H1 (cell line): ENCODE measurements at regions not wholly inside any gene's neighbourhood (a gene's known extent, or its start where the extent isn't known, plus 50 kb on each side); places are given as distances from the start of the nearest gene placed in this dataset.

Source experiments
- CTCF ChIA-PET: fragments of 300-600 bp; sonication (Branson Sonifier 250); formaldehyde crosslinking; loops from one replicate; lab custom pipeline; 2021; ENCODE audit not compliant: partially characterized antibody; lab: Charles Lee
- POLR2A ChIA-PET: fragments of 300-600 bp; sonication (Branson Sonifier 250); formaldehyde crosslinking; loops from one replicate; lab custom pipeline; 2021; ENCODE audit warnings: inconsistent platforms; ENCODE audit not compliant: partially characterized antibody; lab: Charles Lee
- DNase-seq, 2 experiments: peaks; one replicate each; pipeline versions ENCODE4 v3.0.0 to v3.0.0-alpha.2; 2010 to 2022; ENCODE audit warnings: low spot score in 2 of 2, low read depth in 1 of 2, mixed read lengths in 1 of 2
- FAIRE-seq: peaks from 2 replicates; lab custom pipeline; 2011; peaks lifted over from hg19 to GRCh38; lab: Jason Lieb, UNC
- H2AFZ ChIP-seq: 2 replicates; pipeline ENCODE4 v1.8.1; 2012; ENCODE audit warnings: low read length, inconsistent platforms
- H2AK5ac ChIP-seq: 2 replicates; pipeline ENCODE4 v1.6.1; 2013; ENCODE audit warnings: low read depth, low read length
- H2BK120ac ChIP-seq: replicated peaks from 2 replicates; pipeline ENCODE3; 2013; ENCODE audit warnings: low read depth, low read length, inconsistent platforms
- H2BK12ac ChIP-seq: 2 replicates; pipeline ENCODE4 v1.6.1; 2013; ENCODE audit warnings: low read depth, low read length
- H2BK15ac ChIP-seq: 2 replicates; pipeline ENCODE4 v1.6.1; 2013; ENCODE audit warnings: low read length
- H2BK20ac ChIP-seq: 2 replicates; pipeline ENCODE4 v1.6.1; 2013; ENCODE audit warnings: low read length
- H2BK5ac ChIP-seq: 2 replicates; pipeline ENCODE4 v1.6.1; 2013; ENCODE audit warnings: low read depth, low read length
- H3K14ac ChIP-seq: 2 replicates; pipeline ENCODE4 v1.6.1; 2013; ENCODE audit warnings: inconsistent platforms; ENCODE audit not compliant: insufficient read length
- H3K18ac ChIP-seq: 2 replicates; pipeline ENCODE4 v1.6.1; 2013; ENCODE audit warnings: low read length; ENCODE audit errors: extremely low read depth
- H3K23ac ChIP-seq: 2 replicates; pipeline ENCODE4 v1.6.1; 2013; ENCODE audit warnings: inconsistent platforms; ENCODE audit not compliant: insufficient read length
- H3K23me2 ChIP-seq: 2 replicates; pipeline ENCODE4 v1.6.1; 2013; ENCODE audit warnings: low read depth, low read length
- H3K27ac ChIP-seq: 2 replicates; pipeline ENCODE4 v1.6.1; 2011; ENCODE audit warnings: low read depth, low read length, inconsistent platforms
- H3K27me3 ChIP-seq, 4 experiments: replicated peaks in 1 of 4; 1 replicate in 1 of 4; 2 replicates in 3 of 4; pipeline versions ENCODE4 v1.6.1 to v1.8.1; 2011 to 2013; ENCODE audit warnings: low read length in 3 of 4, mild to moderate bottlenecking in 3 of 4, inconsistent platforms in 2 of 4, mixed read lengths in 2 of 4, moderate library complexity in 1 of 4; ENCODE audit not compliant: control insufficient read depth in 3 of 4, insufficient read depth in 3 of 4; ENCODE audit errors: extremely low read depth in 1 of 4
- H3K36me3 ChIP-seq, 4 experiments: 2 replicates each; pipeline versions ENCODE4 v1.6.1 to v1.8.1; 2011 to 2013; ENCODE audit warnings: mild to moderate bottlenecking in 4 of 4, low read length in 3 of 4, moderate library complexity in 2 of 4, control low read depth in 1 of 4, inconsistent platforms in 1 of 4; ENCODE audit not compliant: insufficient read depth in 4 of 4, control insufficient read depth in 2 of 4
- H3K4ac ChIP-seq: replicated peaks from 2 replicates; pipeline ENCODE3; 2013; ENCODE audit warnings: low read length, low read depth, mixed read lengths, inconsistent platforms; ENCODE audit not compliant: insufficient read length
- H3K4me1 ChIP-seq, 4 experiments: replicated peaks in 1 of 4; 1 replicate in 1 of 4; 2 replicates in 3 of 4; pipeline versions ENCODE4 v1.6.1 to v1.8.1; 2011 to 2013; ENCODE audit warnings: low read length in 3 of 4, inconsistent platforms in 2 of 4, mixed read lengths in 1 of 4; ENCODE audit not compliant: insufficient read depth in 4 of 4, control insufficient read depth in 3 of 4
- H3K4me2 ChIP-seq, 2 experiments: 2 replicates each; pipeline versions ENCODE4 v1.6.1 to v1.8.1; 2011 to 2013; ENCODE audit warnings: low read depth in 2 of 2, low read length in 2 of 2, control low read depth in 1 of 2, inconsistent platforms in 1 of 2, mild to moderate bottlenecking in 1 of 2; ENCODE audit not compliant: insufficient read depth in 1 of 2
- H3K4me3 ChIP-seq, 4 experiments: fragments of 200-600, 300-600 bp in 1 of 4; sonication (generic), shearing (Covaris generic), sonication (Bioruptor Twin) in 1 of 4; 2 replicates each; pipeline versions ENCODE4 v1.5.1 to v1.8.1; 2011 to 2016; ENCODE audit warnings: low read length in 4 of 4, low read depth in 3 of 4, control low read depth in 2 of 4, inconsistent platforms in 2 of 4, mild to moderate bottlenecking in 2 of 4, mixed read lengths in 1 of 4, moderate library complexity in 1 of 4; ENCODE audit not compliant: insufficient read depth in 2 of 4; ENCODE audit errors: extremely low read depth in 1 of 4
- H3K56ac ChIP-seq: replicated peaks from 2 replicates; pipeline ENCODE3; 2013; ENCODE audit warnings: low read depth, mild to moderate bottlenecking, mixed read lengths, low read length, inconsistent platforms; ENCODE audit not compliant: insufficient read length
- H3K79me1 ChIP-seq: 2 replicates; pipeline ENCODE4 v1.6.1; 2013; ENCODE audit warnings: low read depth, low read length, control low read depth
- H3K79me2 ChIP-seq, 2 experiments: 2 replicates each; pipeline versions ENCODE4 v1.6.1 to v1.8.1; 2012 to 2013; ENCODE audit warnings: low read length in 2 of 2, mild to moderate bottlenecking in 2 of 2, inconsistent platforms in 1 of 2; ENCODE audit not compliant: insufficient read depth in 2 of 2, control insufficient read depth in 1 of 2
- H3K9ac ChIP-seq, 4 experiments: replicated peaks in 1 of 4; 1 replicate in 1 of 4; 2 replicates in 3 of 4; pipeline versions ENCODE4 v1.6.1 to v1.8.1; 2011 to 2013; ENCODE audit warnings: low read depth in 3 of 4, low read length in 3 of 4, control low read depth in 2 of 4, mild to moderate bottlenecking in 2 of 4, moderate library complexity in 2 of 4, inconsistent platforms in 1 of 4; ENCODE audit errors: extremely low read depth in 1 of 4
- H3K9me3 ChIP-seq, 2 experiments: 2 replicates each; pipeline versions ENCODE4 v1.6.1 to v1.8.1; 2012 to 2013; ENCODE audit warnings: mild to moderate bottlenecking in 2 of 2, moderate library complexity in 2 of 2, control low read depth in 1 of 2, inconsistent platforms in 1 of 2, low read depth in 1 of 2, low read length in 1 of 2, mixed read lengths in 1 of 2; ENCODE audit not compliant: insufficient read depth in 2 of 2
- H4K20me1 ChIP-seq, 2 experiments: replicated peaks in 1 of 2; 2 replicates each; pipeline versions ENCODE3 to v1.8.1; 2011 to 2013; ENCODE audit warnings: inconsistent platforms in 2 of 2, low read length in 2 of 2, mild to moderate bottlenecking in 1 of 2; ENCODE audit not compliant: insufficient read depth in 2 of 2, control insufficient read depth in 1 of 2
- H4K5ac ChIP-seq: 2 replicates; pipeline ENCODE4 v1.6.1; 2013; ENCODE audit warnings: low read length, low read depth, mixed read lengths, inconsistent platforms; ENCODE audit not compliant: insufficient read length
- H4K8ac ChIP-seq: 2 replicates; pipeline ENCODE4 v1.8.0; 2013; ENCODE audit warnings: mild to moderate bottlenecking, moderate library complexity, low read length, inconsistent platforms; ENCODE audit not compliant: insufficient read depth; ENCODE audit errors: extremely low read depth
- H4K91ac ChIP-seq: replicated peaks from 2 replicates; pipeline ENCODE3; 2013; ENCODE audit warnings: low read length, mixed read lengths, inconsistent platforms; ENCODE audit not compliant: insufficient read length
- BACH1 ChIP-seq: IDR thresholded peaks from 2 replicates; pipeline ENCODE4 v1.6.1; 2012; ENCODE audit warnings: low read length, improper control_type of control experiment
- BRCA1 ChIP-seq: IDR thresholded peaks from 2 replicates; pipeline ENCODE4 v1.6.1; 2012; ENCODE audit warnings: low read depth, low read length, improper control_type of control experiment
- CEBPB ChIP-seq: IDR thresholded peaks from 2 replicates; pipeline ENCODE4 v1.6.1; 2012; ENCODE audit warnings: low read depth, low read length
- EZH2 ChIP-seq: fragments of 200-600 bp; sonication (generic); IDR thresholded peaks from 2 replicates; pipeline ENCODE4 v1.7.1; 2012; ENCODE audit warnings: low read depth, mild to moderate bottlenecking, moderate library complexity, low read length, inconsistent platforms; ENCODE audit not compliant: severe bottlenecking
- GTF2F1 ChIP-seq: IDR thresholded peaks from 2 replicates; pipeline ENCODE4 v1.6.1; 2012; ENCODE audit warnings: low read depth, low read length, improper control_type of control experiment, borderline replicate concordance
- NRF1 ChIP-seq: IDR thresholded peaks from 2 replicates; pipeline ENCODE4 v1.6.1; 2011; ENCODE audit warnings: mild to moderate bottlenecking, low read depth, low read length, improper control_type of control experiment
- PHF8 ChIP-seq: fragments of 200-600 bp; sonication (generic); conservative IDR thresholded peaks from 2 replicates; pipeline ENCODE4 v1.7.1; 2012; ENCODE audit warnings: low read depth, mild to moderate bottlenecking, inconsistent platforms, low read length, moderate library complexity
- SUZ12 ChIP-seq: fragments of 200-600 bp; sonication (generic); IDR thresholded peaks from 2 replicates; pipeline ENCODE4 v1.6.1; 2012; ENCODE audit warnings: mild to moderate bottlenecking, inconsistent platforms, low read length, moderate library complexity, mixed read lengths
- TAF7 ChIP-seq: optimal IDR thresholded peaks from 2 replicates; pipeline ENCODE3; 2011; ENCODE audit warnings: low read depth, mild to moderate bottlenecking, inconsistent platforms, low read length, moderate library complexity, borderline replicate concordance
- TEAD4 ChIP-seq: IDR thresholded peaks from 2 replicates; pipeline ENCODE4 v1.6.1; 2012; ENCODE audit warnings: low read depth, low read length, inconsistent platforms, mixed read lengths
- WGBS, 2 experiments: shearing (Covaris generic) in 1 of 2; methylation state at CpG; one replicate each; pipeline versions ENCODE4 v1.1.6 to v1.1.7; 2013 to 2015; ENCODE audit warnings: low lambda C conversion rate in 2 of 2, mixed read lengths in 2 of 2, inconsistent platforms in 1 of 2, low coverage in 1 of 2, missing lambda C conversion rate in 1 of 2; ENCODE audit not compliant: insufficient replicate concordance in 2 of 2, insufficient coverage in 1 of 2, insufficient read length in 1 of 2; ENCODE audit errors: extremely low coverage in 1 of 2, missing lambda C conversion rate in 1 of 2; 5-methylcytosine and 5-hydroxymethylcytosine counted together
- TF ChIP-seq, protein P1 (sequence below): IDR thresholded peaks from 2 replicates; pipeline ENCODE4 v1.6.1; 2012; ENCODE audit warnings: inconsistent platforms
- TF ChIP-seq, protein P2 (sequence below), 3 experiments: IDR thresholded peaks; 1 replicate in 2 of 3; 2 replicates in 1 of 3; pipeline versions ENCODE4 v1.5.1 to v1.6.1; 2011; ENCODE audit warnings: low read length in 3 of 3, mild to moderate bottlenecking in 3 of 3, inconsistent platforms in 2 of 3, low read depth in 1 of 3, moderate library complexity in 1 of 3; ENCODE audit not compliant: insufficient read depth in 1 of 3; ENCODE audit errors: control extremely low read depth in 1 of 3

DNA sequence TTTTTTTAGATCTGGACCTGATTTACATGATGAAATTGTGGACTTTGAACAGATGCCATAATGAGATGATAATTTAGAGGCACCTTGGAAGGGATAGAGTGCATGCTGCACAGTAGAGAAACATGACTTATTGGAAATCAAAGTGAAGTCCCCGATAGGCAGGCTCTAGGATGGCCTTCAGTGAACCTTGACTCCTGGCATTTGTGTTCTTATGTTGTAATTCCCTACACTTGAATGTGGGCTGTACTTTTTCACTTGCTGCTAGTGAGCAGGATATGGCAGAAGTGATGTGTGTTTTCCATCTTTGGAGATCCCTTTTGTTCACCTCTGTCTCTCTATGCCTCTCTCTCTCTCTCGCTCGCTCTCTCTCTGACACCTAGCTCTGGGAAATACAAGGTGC lies 1614.6 kb downstream of the PCDH9 start:
- ChIA-PET CTCF (no interaction called here), POLR2A (no interaction called here)
- Histone ChIP-seq H3K27ac (no peak overlapping the region), H2BK5ac (no peak overlapping the region), H2BK20ac (no peak overlapping the region), H2AK5ac (0 out of 2 replicates have a peak overlapping the region, but pooled peaks have one; percentile 48), H3K79me1 (no peaks in the 10 kb centered on the region), H3K23ac (no peak overlapping the region), H4K8ac (no peak overlapping the region), H2BK12ac (no peak overlapping the region), H3K4me1 (no peaks in the 10 kb centered on the region), H4K5ac (no peak overlapping the region), H3K4me3 (no peak overlapping the region), H3K79me2 (no peaks in the 10 kb centered on the region), H4K91ac (no peak overlapping the region), H2AFZ (peak overlapping the region; percentile 76; the same call in 1 of the 2 replicates), H3K56ac (no peak overlapping the region), H3K18ac (no peak overlapping the region), H2BK15ac (no peak overlapping the region), H3K9ac (no peak overlapping the region), H3K14ac (no peak overlapping the region), H3K9me3 (no peaks in the 10 kb centered on the region), H2BK120ac (no peak overlapping the region), H3K4ac (no peak overlapping the region), H3K27me3 (no peaks in the 10 kb centered on the region), H3K4me2 (no peak overlapping the region), H3K23me2 (no peaks in the 10 kb centered on the region), H3K36me3 (no peaks in the 10 kb centered on the region), H4K20me1 (no peaks in the 10 kb centered on the region)
- WGBS, 2 experiments = 98% methylated on average over 3 of the region's 3 CpGs; no CpG with 5 or more reads in 1 of the 2 experiments
- no peak for FAIRE-seq
- DNase-seq = no peak
- TF ChIP-seq, protein P1, sequence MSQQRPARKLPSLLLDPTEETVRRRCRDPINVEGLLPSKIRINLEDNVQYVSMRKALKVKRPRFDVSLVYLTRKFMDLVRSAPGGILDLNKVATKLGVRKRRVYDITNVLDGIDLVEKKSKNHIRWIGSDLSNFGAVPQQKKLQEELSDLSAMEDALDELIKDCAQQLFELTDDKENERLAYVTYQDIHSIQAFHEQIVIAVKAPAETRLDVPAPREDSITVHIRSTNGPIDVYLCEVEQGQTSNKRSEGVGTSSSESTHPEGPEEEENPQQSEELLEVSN = no peak
- no peak for TF ChIP-seq NRF1
- TF ChIP-seq SUZ12 = no peak
- no peak for TF ChIP-seq TAF7
- TF ChIP-seq GTF2F1 = no peak
- no peak for TF ChIP-seq BRCA1
- no peak for TF ChIP-seq EZH2
- TF ChIP-seq CEBPB = no peak
- TF ChIP-seq, protein P2, sequence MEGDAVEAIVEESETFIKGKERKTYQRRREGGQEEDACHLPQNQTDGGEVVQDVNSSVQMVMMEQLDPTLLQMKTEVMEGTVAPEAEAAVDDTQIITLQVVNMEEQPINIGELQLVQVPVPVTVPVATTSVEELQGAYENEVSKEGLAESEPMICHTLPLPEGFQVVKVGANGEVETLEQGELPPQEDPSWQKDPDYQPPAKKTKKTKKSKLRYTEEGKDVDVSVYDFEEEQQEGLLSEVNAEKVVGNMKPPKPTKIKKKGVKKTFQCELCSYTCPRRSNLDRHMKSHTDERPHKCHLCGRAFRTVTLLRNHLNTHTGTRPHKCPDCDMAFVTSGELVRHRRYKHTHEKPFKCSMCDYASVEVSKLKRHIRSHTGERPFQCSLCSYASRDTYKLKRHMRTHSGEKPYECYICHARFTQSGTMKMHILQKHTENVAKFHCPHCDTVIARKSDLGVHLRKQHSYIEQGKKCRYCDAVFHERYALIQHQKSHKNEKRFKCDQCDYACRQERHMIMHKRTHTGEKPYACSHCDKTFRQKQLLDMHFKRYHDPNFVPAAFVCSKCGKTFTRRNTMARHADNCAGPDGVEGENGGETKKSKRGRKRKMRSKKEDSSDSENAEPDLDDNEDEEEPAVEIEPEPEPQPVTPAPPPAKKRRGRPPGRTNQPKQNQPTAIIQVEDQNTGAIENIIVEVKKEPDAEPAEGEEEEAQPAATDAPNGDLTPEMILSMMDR (IDR thresholded peaks at IDR 0.05; ENCODE audit: control extremely low read depth in 1 of 3, insufficient read depth in 1 of 3, low read depth in 1 of 3, low read length in 3 of 3) = no peak
- no peak for TF ChIP-seq PHF8
- no peak for TF ChIP-seq TEAD4
- no peak for TF ChIP-seq BACH1
